ENCODE measurements at regions not wholly inside any gene's neighbourhood (a gene's known extent, or its start where the extent isn't known, plus 50 kb on each side); places are given as distances from the start of the nearest gene placed in this dataset.

GRCh38 chr2:4844881-4845280 lies 847.3 kb upstream of the SOX11 start:
- no peak overlapping the region for H3K4me3 Mint-ChIP-seq (ENCODE audit: unreplicated experiment)
- DNase-seq (ENCODE audit: extremely low spot score, unreplicated experiment) = no peak
- H3K27me3 Mint-ChIP-seq (ENCODE audit: unreplicated experiment) = peaks cover 13% of the 10 kb centered on the region
- no peak for TF ChIP-seq CTCF (IDR thresholded peaks at IDR 0.05)
- H3K36me3 Mint-ChIP-seq (ENCODE audit: unreplicated experiment) = no peaks in the 10 kb centered on the region
- H3K27ac Mint-ChIP-seq (ENCODE audit: unreplicated experiment) = no peak overlapping the region
- H3K9me3 Mint-ChIP-seq (ENCODE audit: unreplicated experiment) = peaks cover 5% of the 10 kb centered on the region
- H3K4me1 Mint-ChIP-seq (ENCODE audit: unreplicated experiment) = no peaks in the 10 kb centered on the region

GRCh38 chr2:4862031-4862430 lies 830.2 kb upstream of the SOX11 start:
- Mint-ChIP-seq H3K4me3 (ENCODE audit: unreplicated experiment) (no peak overlapping the region), H3K27ac (ENCODE audit: unreplicated experiment) (no peak overlapping the region), H3K4me1 (ENCODE audit: unreplicated experiment) (no peaks in the 10 kb centered on the region), H3K27me3 (ENCODE audit: unreplicated experiment) (no peaks in the 10 kb centered on the region), H3K36me3 (ENCODE audit: unreplicated experiment) (no peaks in the 10 kb centered on the region), H3K9me3 (ENCODE audit: unreplicated experiment) (peaks cover 7% of the 10 kb centered on the region)
- no peak for DNase-seq (ENCODE audit: extremely low spot score, unreplicated experiment)
- TF ChIP-seq CTCF (IDR thresholded peaks at IDR 0.05) = no peak

- Mint-ChIP-seq H3K4me1 (ENCODE audit: unreplicated experiment) (no peaks in the 10 kb centered on the region), H3K9me3 (ENCODE audit: unreplicated experiment) (no peaks in the 10 kb centered on the region), H3K36me3 (ENCODE audit: unreplicated experiment) (no peaks in the 10 kb centered on the region), H3K27ac (ENCODE audit: unreplicated experiment) (no peak overlapping the region), H3K27me3 (ENCODE audit: unreplicated experiment) (peaks cover 2% of the 10 kb centered on the region), H3K4me3 (ENCODE audit: unreplicated experiment) (no peak overlapping the region)
- TF ChIP-seq CTCF (IDR thresholded peaks at IDR 0.05) = no peak
- DNase-seq (ENCODE audit: extremely low spot score, unreplicated experiment) = no peak
These were observed 826.0 kb upstream of the SOX11 start for GRCh38 chr2:4866198-4866597.

GRCh38 chr2:4868466-4868865 lies 823.7 kb upstream of the SOX11 start:
- no peak for TF ChIP-seq CTCF (IDR thresholded peaks at IDR 0.05)
- Mint-ChIP-seq H3K9me3 (ENCODE audit: unreplicated experiment) (no peaks in the 10 kb centered on the region), H3K27me3 (ENCODE audit: unreplicated experiment) (peaks cover 2% of the 10 kb centered on the region), H3K4me1 (ENCODE audit: unreplicated experiment) (no peaks in the 10 kb centered on the region), H3K36me3 (ENCODE audit: unreplicated experiment) (no peaks in the 10 kb centered on the region), H3K4me3 (ENCODE audit: unreplicated experiment) (no peak overlapping the region), H3K27ac (ENCODE audit: unreplicated experiment) (no peak overlapping the region)
- no peak for DNase-seq (ENCODE audit: extremely low spot score, unreplicated experiment)

- Mint-ChIP-seq H3K27me3 (ENCODE audit: unreplicated experiment) (peaks cover 2% of the 10 kb centered on the region), H3K4me3 (ENCODE audit: unreplicated experiment) (no peak overlapping the region), H3K36me3 (ENCODE audit: unreplicated experiment) (no peaks in the 10 kb centered on the region), H3K4me1 (ENCODE audit: unreplicated experiment) (no peaks in the 10 kb centered on the region), H3K27ac (ENCODE audit: unreplicated experiment) (no peak overlapping the region), H3K9me3 (ENCODE audit: unreplicated experiment) (no peaks in the 10 kb centered on the region)
- no peak for DNase-seq (ENCODE audit: extremely low spot score, unreplicated experiment)
- no peak for TF ChIP-seq CTCF (IDR thresholded peaks at IDR 0.05)
These were observed 823.0 kb upstream of the SOX11 start for GRCh38 chr2:4869154-4869553.

Measured in osteocyte (in vitro differentiated cells).